ENCODE measurements at regions not wholly inside any gene's neighbourhood (a gene's known extent, or its start where the extent isn't known, plus 50 kb on each side); places are given as distances from the start of the nearest gene placed in this dataset.

- Mint-ChIP-seq H3K27me3 (peaks cover 0 to 1% of the 10 kb centered on the region in 2 donors), H3K4me3 (no peak overlapping the region), H3K4me1 (peaks cover 31 to 60% (median 46%) of the 10 kb centered on the region in 4 donors), H3K27ac (no peak overlapping the region), H3K36me3 (peaks cover 26 to 35% of the 10 kb centered on the region in 2 donors), H3K9me3 (peaks cover 0 to 2% (median 0%) of the 10 kb centered on the region in 8 donors)
- Histone ChIP-seq H3K9me3 (ENCODE audit: control insufficient read depth in 1 of 2, low read length in 2 of 2) (no peaks in the 10 kb centered on the region), H3K36me3 (ENCODE audit: insufficient read depth, low read length) (no peaks in the 10 kb centered on the region), H3K27me3 (ENCODE audit: insufficient read depth, low read length) (no peaks in the 10 kb centered on the region), H3K4me1 (ENCODE audit: insufficient read depth, low read length) (peaks cover 37% of the 10 kb centered on the region), H3K4me3 (ENCODE audit: low read length in 2 of 2) (no peak overlapping the region), H3K27ac (ENCODE audit: low read depth, low read length) (no peak overlapping the region)
- intact Hi-C loops (cut with micrococcal nuclease), result no loop called here
- DNase-seq, result no peak
- ChIA-PET POLR2A (ENCODE audit: partially characterized antibody) (interaction anchor here (1.3 kb wide), 1 partner anchor 115 kb away, joined by 3 read pairs; no protein-coding TSS in a partner anchor), CTCF (ENCODE audit: partially characterized antibody) (interaction anchor here (0.8 to 1.0 kb wide), 2 partner anchors 27 to 273 kb away, joined by 3 read pairs; no protein-coding TSS in a partner anchor)
Measured at GRCh38 chr3:68062926-68063325, 408.5 kb upstream of the SUCLG2 start.

- H3K27ac ChIP-seq (ENCODE audit: low read depth, low read length), result no peak overlapping the region
- H3K36me3 Mint-ChIP-seq, result peaks cover 26 to 32% of the 10 kb centered on the region in 2 donors
- ChIA-PET POLR2A (ENCODE audit: partially characterized antibody) (no interaction called here), CTCF (ENCODE audit: partially characterized antibody) (interaction anchor here (1.5 kb wide), 1 partner anchor 833 kb away, joined by 3 read pairs; no protein-coding TSS in a partner anchor)
- H3K9me3 Mint-ChIP-seq, result peaks cover 0 to 2% (median 0%) of the 10 kb centered on the region in 8 donors
- peaks cover 56% of the 10 kb centered on the region for H3K4me1 ChIP-seq (ENCODE audit: insufficient read depth, low read length)
- peak overlapping the region in 3 of 8 donors; percentile 40 to 84 (median 82) for H3K4me3 Mint-ChIP-seq
- peaks cover 47 to 76% (median 63%) of the 10 kb centered on the region in 4 donors for H3K4me1 Mint-ChIP-seq
- H3K27me3 ChIP-seq (ENCODE audit: insufficient read depth, low read length), result no peaks in the 10 kb centered on the region
- no peaks in the 10 kb centered on the region for H3K36me3 ChIP-seq (ENCODE audit: insufficient read depth, low read length)
- intact Hi-C loops (cut with micrococcal nuclease), result no loop called here
- DNase-seq, result no peak
- H3K4me3 ChIP-seq (ENCODE audit: low read length in 2 of 2), result no peak overlapping the region
- H3K9me3 ChIP-seq (ENCODE audit: control insufficient read depth in 1 of 2, low read length in 2 of 2), result no peaks in the 10 kb centered on the region
- H3K27me3 Mint-ChIP-seq, result no peaks in the 10 kb centered on the region
- peak overlapping the region in 3 of 7 donors; percentile 38 to 76 (median 62) for H3K27ac Mint-ChIP-seq
Measured at GRCh38 chr3:68060910-68061309, 406.5 kb upstream of the SUCLG2 start.

- peak overlapping the region in 5 of 8 donors; percentile 40 to 84 (median 77) for H3K4me3 Mint-ChIP-seq
- H3K4me1 ChIP-seq (ENCODE audit: insufficient read depth, low read length), result peaks cover 60% of the 10 kb centered on the region
- no peak overlapping the region for H3K4me3 ChIP-seq (ENCODE audit: low read length in 2 of 2)
- DNase-seq, result no peak
- ChIA-PET POLR2A (ENCODE audit: partially characterized antibody) (interaction anchor here (3.4 kb wide), 1 partner anchor 28 kb away, joined by 24 read pairs; no protein-coding TSS in a partner anchor), CTCF (ENCODE audit: partially characterized antibody) (no interaction called here)
- no peaks in the 10 kb centered on the region for H3K9me3 ChIP-seq (ENCODE audit: control insufficient read depth in 1 of 2, low read length in 2 of 2)
- no peak overlapping the region for H3K27ac ChIP-seq (ENCODE audit: low read depth, low read length)
- peaks cover 49 to 80% (median 67%) of the 10 kb centered on the region in 4 donors for H3K4me1 Mint-ChIP-seq
- peaks cover 26 to 32% of the 10 kb centered on the region in 2 donors for H3K36me3 Mint-ChIP-seq
- intact Hi-C loops (cut with micrococcal nuclease), result no loop called here
- peaks cover 0 to 2% (median 0%) of the 10 kb centered on the region in 8 donors for H3K9me3 Mint-ChIP-seq
- H3K27me3 ChIP-seq (ENCODE audit: insufficient read depth, low read length), result no peaks in the 10 kb centered on the region
- H3K27ac Mint-ChIP-seq, result peak overlapping the region in 6 of 7 donors; percentile 38 to 81 (median 43)
- no peaks in the 10 kb centered on the region for H3K27me3 Mint-ChIP-seq
- H3K36me3 ChIP-seq (ENCODE audit: insufficient read depth, low read length), result no peaks in the 10 kb centered on the region
Measured at GRCh38 chr3:68060191-68060590, 405.8 kb upstream of the SUCLG2 start.

- POLR2A ChIA-PET (ENCODE audit: partially characterized antibody), result interaction anchor here (3.4 kb wide), 1 partner anchor 29 kb away, joined by 24 read pairs; no protein-coding TSS in a partner anchor
- H3K4me1 ChIP-seq (ENCODE audit: insufficient read depth, low read length), result peaks cover 60% of the 10 kb centered on the region
- H3K36me3 ChIP-seq (ENCODE audit: insufficient read depth, low read length), result no peaks in the 10 kb centered on the region
Measured at GRCh38 chr3:68059628-68060152, 405.3 kb upstream of the SUCLG2 start.

GRCh38 chr3:68057637-68058320, 403.4 kb upstream of the SUCLG2 start:
- Histone ChIP-seq H3K27ac (ENCODE audit: low read depth, low read length) (peak overlapping the region; percentile 37), H3K9me3 (ENCODE audit: control insufficient read depth in 1 of 2, low read length in 2 of 2) (no peaks in the 10 kb centered on the region), H3K4me1 (ENCODE audit: insufficient read depth, low read length) (peaks cover 60% of the 10 kb centered on the region), H3K27me3 (ENCODE audit: insufficient read depth, low read length) (no peaks in the 10 kb centered on the region), H3K36me3 (ENCODE audit: insufficient read depth, low read length) (no peaks in the 10 kb centered on the region), H3K4me3 (ENCODE audit: low read length in 2 of 2) (peak overlapping the region in 1 of 2 donors; percentile 33)
- POLR2A ChIA-PET (ENCODE audit: partially characterized antibody), result interaction anchor here (1.0 to 3.4 kb wide), 7 partner anchors 25 to 402 kb away, joined by 3 to 24 read pairs (median 5); no protein-coding TSS in a partner anchor
- H3K36me3 Mint-ChIP-seq, result peaks cover 22 to 32% of the 10 kb centered on the region in 2 donors
- peaks cover 49 to 80% (median 67%) of the 10 kb centered on the region in 4 donors for H3K4me1 Mint-ChIP-seq
- H3K27me3 Mint-ChIP-seq, result no peaks in the 10 kb centered on the region
- intact Hi-C loops (cut with micrococcal nuclease), result loop anchor here (1.0 to 5.0 kb wide), 6 partner anchors 19 to 1059 kb away; partner anchors contain the start of gene KBTBD8
- CTCF ChIA-PET (ENCODE audit: partially characterized antibody), result interaction anchor here (1.0 to 1.4 kb wide), 3 partner anchors 26 to 116 kb away, joined by 4 to 5 read pairs (median 4); no protein-coding TSS in a partner anchor
- DNase-seq, result peak; percentile 84 to 89 (median 85)
- peak overlapping the region; percentile 76 to 91 (median 85) for H3K27ac Mint-ChIP-seq
- H3K4me3 Mint-ChIP-seq, result peak overlapping the region; percentile 51 to 85 (median 82)
- H3K9me3 Mint-ChIP-seq, result peaks cover 0 to 2% (median 0%) of the 10 kb centered on the region in 8 donors

More at GRCh38 chr3:68059628-68060152, 405.3 kb upstream of the SUCLG2 start:
- Mint-ChIP-seq H3K27me3 (no peaks in the 10 kb centered on the region), H3K27ac (peak overlapping the region in 5 of 7 donors; percentile 43 to 81 (median 54)), H3K36me3 (peaks cover 22 to 32% of the 10 kb centered on the region in 2 donors), H3K4me3 (peak overlapping the region in 7 of 8 donors; percentile 40 to 84 (median 67)), H3K4me1 (peaks cover 49 to 82% (median 67%) of the 10 kb centered on the region in 4 donors), H3K9me3 (peaks cover 0 to 2% (median 0%) of the 10 kb centered on the region in 8 donors)
- DNase-seq, result no peak
- H3K27ac ChIP-seq (ENCODE audit: low read depth, low read length), result no peak overlapping the region
- CTCF ChIA-PET (ENCODE audit: partially characterized antibody), result no interaction called here
- H3K4me3 ChIP-seq (ENCODE audit: low read length in 2 of 2), result no peak overlapping the region
- no peaks in the 10 kb centered on the region for H3K27me3 ChIP-seq (ENCODE audit: insufficient read depth, low read length)
- intact Hi-C loops (cut with micrococcal nuclease), result loop anchor here (5.0 kb wide), 2 partner anchors 52 to 402 kb away; no protein-coding TSS in a partner anchor
- H3K9me3 ChIP-seq (ENCODE audit: control insufficient read depth in 1 of 2, low read length in 2 of 2), result no peaks in the 10 kb centered on the region

GRCh38 chr3:68056556-68056955, 402.1 kb upstream of the SUCLG2 start:
- Histone ChIP-seq H3K27ac (ENCODE audit: low read depth, low read length) (no peak overlapping the region), H3K9me3 (ENCODE audit: control insufficient read depth in 1 of 2, low read length in 2 of 2) (no peaks in the 10 kb centered on the region), H3K4me1 (ENCODE audit: insufficient read depth, low read length) (peaks cover 57% of the 10 kb centered on the region), H3K4me3 (ENCODE audit: low read length in 2 of 2) (no peak overlapping the region), H3K36me3 (ENCODE audit: insufficient read depth, low read length) (no peaks in the 10 kb centered on the region), H3K27me3 (ENCODE audit: insufficient read depth, low read length) (no peaks in the 10 kb centered on the region)
- no peaks in the 10 kb centered on the region for H3K27me3 Mint-ChIP-seq
- H3K27ac Mint-ChIP-seq, result peak overlapping the region; percentile 77 to 91 (median 85)
- H3K36me3 Mint-ChIP-seq, result peaks cover 17 to 22% of the 10 kb centered on the region in 2 donors
- peaks cover 49 to 75% (median 59%) of the 10 kb centered on the region in 4 donors for H3K4me1 Mint-ChIP-seq
- POLR2A ChIA-PET (ENCODE audit: partially characterized antibody), result interaction anchor here (1.1 to 2.1 kb wide), 4 partner anchors 34 to 399 kb away, joined by 3 to 5 read pairs (median 4); no protein-coding TSS in a partner anchor
- H3K9me3 Mint-ChIP-seq, result peaks cover 0 to 2% (median 0%) of the 10 kb centered on the region in 8 donors
- intact Hi-C loops (cut with micrococcal nuclease), result loop anchor here (2.0 to 5.0 kb wide), 3 partner anchors 18 to 399 kb away; no protein-coding TSS in a partner anchor
- peak overlapping the region in 3 of 8 donors; percentile 15 to 77 (median 75) for H3K4me3 Mint-ChIP-seq
- CTCF ChIA-PET (ENCODE audit: partially characterized antibody), result interaction anchor here (1.0 to 1.4 kb wide), 2 partner anchors 108 to 115 kb away, joined by 4 read pairs; no protein-coding TSS in a partner anchor
- no peak for DNase-seq

Data from CD4-positive, alpha-beta memory T cell (primary cell).